WTC11 (cell line): ENCODE measurements at regions not wholly inside any gene's neighbourhood (a gene's known extent, or its start where the extent isn't known, plus 50 kb on each side); places are given as distances from the start of the nearest gene placed in this dataset.

Source experiments
- ATAC-seq: fragments of 200-7000 bp; cut with Tn5 transposase; 2 replicates; pipeline ENCODE4 v1.10.0; 2021; ENCODE audit warnings: mild to moderate bottlenecking, moderate library complexity
- CTCF ChIA-PET: fragments of 300-600 bp; sonication (Branson Sonifier 250); formaldehyde crosslinking; loops from one replicate; lab custom pipeline; 2021; ENCODE audit warnings: antibody characterized with exemption; lab: Charles Lee
- POLR2A ChIA-PET: fragments of 350-600 bp; sonication (Branson Sonifier 250); formaldehyde crosslinking; loops from one replicate; lab custom pipeline; 2021; ENCODE audit warnings: antibody characterized with exemption; lab: Charles Lee
- DNase-seq: peaks from one replicate; pipeline ENCODE4 v3.0.0; 2021; ENCODE audit warnings: low spot score
- H3K27ac Mint-ChIP-seq: 2 replicates; pipeline ENCODE4 v1.8.0; 2021; ENCODE audit warnings: mixed read lengths
- H3K27me3 Mint-ChIP-seq: 2 replicates; pipeline ENCODE4 v1.8.0; 2021; ENCODE audit warnings: low read depth, mild to moderate bottlenecking, moderate library complexity, mixed read lengths
- H3K36me3 Mint-ChIP-seq: 2 replicates; pipeline ENCODE4 v1.8.0; 2021; ENCODE audit warnings: mixed read lengths
- H3K4me1 Mint-ChIP-seq: 2 replicates; pipeline ENCODE4 v1.8.0; 2022; ENCODE audit warnings: mixed read lengths
- H3K4me3 Mint-ChIP-seq: 2 replicates; pipeline ENCODE4 v1.8.0; 2021; ENCODE audit warnings: mild to moderate bottlenecking, moderate library complexity, mixed read lengths
- H3K9me3 Mint-ChIP-seq: 2 replicates; pipeline ENCODE4 v1.8.0; 2021; ENCODE audit warnings: mixed read lengths
- AFF4 ChIP-seq: sonication (generic); formaldehyde crosslinking; IDR thresholded peaks from 2 replicates; pipeline ENCODE4 v1.8.1; 2023; ENCODE audit warnings: mild to moderate bottlenecking, missing genetic modification reagents, borderline replicate concordance
- ATF6 ChIP-seq: sonication (generic); formaldehyde crosslinking; IDR thresholded peaks from 2 replicates; pipeline ENCODE4 v1.8.1; 2023; ENCODE audit warnings: mild to moderate bottlenecking, missing genetic modification reagents
- CBFB ChIP-seq: sonication (generic); formaldehyde crosslinking; IDR thresholded peaks from 2 replicates; pipeline ENCODE4 v1.8.1; 2022; ENCODE audit warnings: mild to moderate bottlenecking, low read depth, missing genetic modification reagents
- CTCF ChIP-seq: fragments of 200-600 bp; IDR thresholded peaks from 2 replicates; pipeline ENCODE4 v1.8.0; 2022; ENCODE audit warnings: antibody characterized with exemption
- E2F1 ChIP-seq: sonication (generic); formaldehyde crosslinking; IDR thresholded peaks from 2 replicates; pipeline ENCODE4 v1.8.0; 2022; ENCODE audit warnings: mild to moderate bottlenecking, missing genetic modification reagents
- EMX1 ChIP-seq: fragments of 250-450 bp; sonication (Bioruptor Pico); IDR thresholded peaks from 2 replicates; pipeline ENCODE4 v1.8.0; 2021; ENCODE audit warnings: mild to moderate bottlenecking
- ERG ChIP-seq: fragments of 250-450 bp; sonication (Bioruptor Pico); IDR thresholded peaks from 2 replicates; pipeline ENCODE4 v1.8.0; 2021; ENCODE audit warnings: mild to moderate bottlenecking
- FOXP4 ChIP-seq: sonication (generic); formaldehyde crosslinking; IDR thresholded peaks from 2 replicates; pipeline ENCODE4 v1.8.0; 2022; ENCODE audit warnings: mild to moderate bottlenecking, missing genetic modification reagents
- HMGA2 ChIP-seq: fragments of 250-450 bp; sonication (Bioruptor Pico); IDR thresholded peaks from 2 replicates; pipeline ENCODE4 v1.4.0; 2021; ENCODE audit warnings: mild to moderate bottlenecking, moderate library complexity
- NR3C1 ChIP-seq: sonication (generic); formaldehyde crosslinking; conservative IDR thresholded peaks from 2 replicates; pipeline ENCODE4 v1.8.1; 2023; ENCODE audit warnings: low read depth, mild to moderate bottlenecking, missing genetic modification reagents
- OVOL2 ChIP-seq: fragments of 250-450 bp; sonication (Bioruptor Pico); IDR thresholded peaks from 2 replicates; pipeline ENCODE4 v1.9.0; 2021; ENCODE audit warnings: mild to moderate bottlenecking, borderline replicate concordance
- PRRX2 ChIP-seq: fragments of 250-450 bp; sonication (Bioruptor Pico); IDR thresholded peaks from 2 replicates; pipeline ENCODE4 v1.8.0; 2021; ENCODE audit warnings: mild to moderate bottlenecking
- RORB ChIP-seq: fragments of 250-450 bp; sonication (Bioruptor Pico); IDR thresholded peaks from 2 replicates; pipeline ENCODE4 v1.9.0; 2021; ENCODE audit warnings: mild to moderate bottlenecking
- TCF7 ChIP-seq: sonication (generic); formaldehyde crosslinking; IDR thresholded peaks from 2 replicates; pipeline ENCODE4 v1.8.0; 2022; ENCODE audit warnings: mild to moderate bottlenecking, low read depth, missing genetic modification reagents, moderate library complexity
- TP53 ChIP-seq: sonication (generic); formaldehyde crosslinking; IDR thresholded peaks from 2 replicates; pipeline ENCODE4 v1.8.1; 2023; ENCODE audit warnings: mild to moderate bottlenecking, missing genetic modification reagents
- ZMAT4 ChIP-seq: fragments of 250-450 bp; sonication (Bioruptor Pico); IDR thresholded peaks from 2 replicates; pipeline ENCODE4 v1.9.0; 2021; ENCODE audit warnings: mild to moderate bottlenecking
- ZNF263 ChIP-seq: sonication (generic); formaldehyde crosslinking; IDR thresholded peaks from 2 replicates; pipeline ENCODE4 v1.8.1; 2022; ENCODE audit warnings: low read depth, mild to moderate bottlenecking, moderate library complexity, missing genetic modification reagents
- ZNF532 ChIP-seq: fragments of 250-450 bp; sonication (Bioruptor Pico); IDR thresholded peaks from 2 replicates; pipeline ENCODE4 v1.9.0; 2021; ENCODE audit warnings: mild to moderate bottlenecking, borderline replicate concordance
- ZNF671 ChIP-seq: fragments of 250-450 bp; sonication (Bioruptor Pico); IDR thresholded peaks from 2 replicates; pipeline ENCODE4 v1.8.0; 2021; ENCODE audit warnings: mild to moderate bottlenecking

- POLR2A ChIA-PET = no interaction called here
- H3K36me3 Mint-ChIP-seq = peaks cover 22% of the 10 kb centered on the region
- H3K9me3 Mint-ChIP-seq = peaks cover 57% of the 10 kb centered on the region
- no peak overlapping the region for H3K27ac Mint-ChIP-seq
- ATAC-seq = no peak
- peaks cover 4% of the 10 kb centered on the region; the same call in 1 of the 2 replicates for H3K4me1 Mint-ChIP-seq
- CTCF ChIA-PET = no interaction called here
- no peak for TF ChIP-seq ERG (CRISPR knock-in tag)
- no peaks in the 10 kb centered on the region for H3K27me3 Mint-ChIP-seq
- no peak for DNase-seq
- H3K4me3 Mint-ChIP-seq = no peak overlapping the region
Measured at GRCh38 chr2:116718451-116718850, 1096.0 kb upstream of the DDX18 start.

GRCh38 chr2:116719836-116720235 is 1094.7 kb upstream of the DDX18 start:
- H3K4me3 Mint-ChIP-seq = no peak overlapping the region
- peaks cover 4% of the 10 kb centered on the region; the same call in 1 of the 2 replicates for H3K4me1 Mint-ChIP-seq
- peaks cover 27% of the 10 kb centered on the region for H3K36me3 Mint-ChIP-seq
- no peaks in the 10 kb centered on the region for H3K27me3 Mint-ChIP-seq
- ChIA-PET CTCF (no interaction called here), POLR2A (no interaction called here)
- H3K27ac Mint-ChIP-seq = no peak overlapping the region
- DNase-seq (no peak), ATAC-seq (no peak)
- peaks cover 62% of the 10 kb centered on the region for H3K9me3 Mint-ChIP-seq
- TF ChIP-seq TP53 (CRISPR knock-in tag) (no peak), CTCF (no peak), CBFB (CRISPR knock-in tag) (no peak), E2F1 (CRISPR knock-in tag) (no peak), TCF7 (CRISPR knock-in tag) (no peak), NR3C1 (no peak), PRRX2 (CRISPR knock-in tag) (no peak), RORB (no peak), ZNF263 (CRISPR knock-in tag) (no peak), ZNF532 (CRISPR knock-in tag) (no peak), ZNF671 (CRISPR knock-in tag) (no peak), FOXP4 (CRISPR knock-in tag) (no peak), EMX1 (CRISPR knock-in tag) (no peak), OVOL2 (CRISPR knock-in tag) (no peak), HMGA2 (no peak), ZMAT4 (CRISPR knock-in tag) (no peak), AFF4 (no peak), ATF6 (no peak)
